ENCODE measurements at regions not wholly inside any gene's neighbourhood (a gene's known extent, or its start where the extent isn't known, plus 50 kb on each side); places are given as distances from the start of the nearest gene placed in this dataset.

DNA sequence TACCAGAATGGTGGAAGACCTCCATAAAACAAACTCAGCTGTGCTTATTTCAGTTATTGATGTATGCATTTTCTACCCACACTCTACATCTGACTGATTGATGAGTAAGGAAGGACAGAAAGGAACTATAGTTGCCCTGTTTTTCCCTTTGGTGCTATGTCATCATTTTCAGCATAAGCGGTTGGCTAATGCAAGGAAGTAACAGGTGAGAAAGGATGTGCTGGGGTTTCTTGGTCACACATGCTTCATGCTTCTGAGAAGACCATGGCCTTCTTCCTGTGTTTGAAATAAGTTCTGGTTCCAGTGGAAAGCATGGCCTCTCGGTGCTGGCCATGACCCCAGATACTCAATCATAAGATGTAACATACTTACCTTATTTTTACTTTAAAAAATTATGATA, 541.2 kb downstream of the PTPRU start:
- intact Hi-C loops (cut with DNase I) = no loop called here
- 88 to 91% methylated on average over 2 of the region's 2 CpGs for WGBS, 2 donors
- peaks cover 0 to 1% of the 10 kb centered on the region in 2 donors for H3K27me3 ChIP-seq (ENCODE audit: control insufficient read depth in 1 of 2, insufficient read depth in 2 of 2, low read length in 1 of 2)
- no peaks in the 10 kb centered on the region for H3K36me3 ChIP-seq (ENCODE audit: control insufficient read depth in 1 of 2, insufficient read depth in 2 of 2, low read length in 1 of 2)
- DNase-seq (no peak), ATAC-seq (ENCODE audit: low FRiP score) (no peak)
- H3K27ac ChIP-seq (ENCODE audit: low read depth in 1 of 2, low read length in 2 of 2) = no peak overlapping the region
- H3K4me3 ChIP-seq (ENCODE audit: low read length in 2 of 2) = no peak overlapping the region
- no peaks in the 10 kb centered on the region for H3K4me1 ChIP-seq (ENCODE audit: control insufficient read depth in 1 of 2, insufficient read depth in 2 of 2, low read length in 2 of 2)
- peaks cover 4% of the 10 kb centered on the region for H3K9me3 ChIP-seq (ENCODE audit: control insufficient read depth, low read length)

DNA sequence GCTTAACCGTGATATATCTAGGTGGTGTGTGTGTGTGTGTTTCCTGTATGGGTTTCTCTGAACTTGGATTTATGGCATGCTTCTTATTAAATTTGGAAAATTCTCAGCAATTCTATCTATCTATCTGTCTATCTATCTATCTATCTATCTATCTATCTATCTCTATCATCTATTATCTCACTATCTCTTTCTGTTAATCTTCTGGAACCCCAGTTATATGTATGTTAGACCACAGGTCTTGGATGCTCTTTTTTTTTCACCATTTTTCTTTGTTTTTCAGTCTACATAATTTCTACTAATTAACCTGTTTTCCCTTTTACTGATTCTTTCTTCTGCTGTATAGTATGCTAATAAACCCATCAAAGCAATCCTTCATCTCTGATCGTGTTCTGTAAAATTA, 538.0 kb downstream of the PTPRU start:
- 86 to 88% methylated on average over 2 of the region's 2 CpGs for WGBS, 2 donors
- intact Hi-C loops (cut with DNase I) = no loop called here

DNA sequence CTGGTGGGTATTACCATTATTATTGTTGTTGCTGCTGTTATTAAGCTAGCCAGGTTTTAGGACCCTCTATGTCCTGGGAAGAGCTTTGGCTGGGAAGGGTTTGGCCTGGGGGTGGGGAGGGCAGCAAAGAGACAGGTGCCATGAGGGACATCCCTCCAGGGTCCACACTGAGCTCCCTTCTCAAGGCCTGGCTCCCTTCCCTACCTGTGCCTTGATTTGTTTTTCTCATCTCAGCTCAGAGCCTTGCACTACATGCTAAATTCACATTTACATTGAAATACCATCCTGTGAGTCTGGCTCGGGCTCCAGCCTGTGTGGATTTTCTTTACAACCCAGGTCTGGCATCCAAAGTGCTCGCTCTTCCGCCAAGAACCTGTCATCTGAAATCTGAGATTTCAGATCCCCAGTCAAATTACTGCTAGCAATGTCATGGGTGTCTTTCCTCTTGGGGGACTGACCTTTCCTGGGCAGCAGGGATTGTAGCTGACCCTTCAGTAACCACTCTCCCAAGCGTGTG, 536.3 kb downstream of the PTPRU start:
- Histone ChIP-seq H3K9me3 (ENCODE audit: control insufficient read depth, low read length) (peaks cover 2% of the 10 kb centered on the region), H3K27ac (ENCODE audit: low read depth in 1 of 2, low read length in 2 of 2) (no peak overlapping the region), H3K4me1 (ENCODE audit: control insufficient read depth in 1 of 2, insufficient read depth in 2 of 2, low read length in 2 of 2) (no peaks in the 10 kb centered on the region), H3K36me3 (ENCODE audit: control insufficient read depth in 1 of 2, insufficient read depth in 2 of 2, low read length in 1 of 2) (no peaks in the 10 kb centered on the region), H3K4me3 (ENCODE audit: low read length in 2 of 2) (no peak overlapping the region), H3K27me3 (ENCODE audit: control insufficient read depth in 1 of 2, insufficient read depth in 2 of 2, low read length in 1 of 2) (no peaks in the 10 kb centered on the region)
- intact Hi-C loops (cut with DNase I) = no loop called here
- DNase-seq (no peak), ATAC-seq (ENCODE audit: low FRiP score) (no peak)
- 33 to 41% methylated on average over 4 of the region's 4 CpGs for WGBS, 2 donors

More for the DNA sequence above, 538.0 kb downstream of the PTPRU start:
- no peaks in the 10 kb centered on the region for H3K4me1 ChIP-seq (ENCODE audit: control insufficient read depth in 1 of 2, insufficient read depth in 2 of 2, low read length in 2 of 2)
- no peak overlapping the region for H3K27ac ChIP-seq (ENCODE audit: low read depth in 1 of 2, low read length in 2 of 2)
- H3K36me3 ChIP-seq (ENCODE audit: control insufficient read depth in 1 of 2, insufficient read depth in 2 of 2, low read length in 1 of 2) = no peaks in the 10 kb centered on the region
- no peak for ATAC-seq (ENCODE audit: low FRiP score)
- peaks cover 4% of the 10 kb centered on the region for H3K9me3 ChIP-seq (ENCODE audit: control insufficient read depth, low read length)
- no peak for DNase-seq
- H3K27me3 ChIP-seq (ENCODE audit: control insufficient read depth in 1 of 2, insufficient read depth in 2 of 2, low read length in 1 of 2) = no peaks in the 10 kb centered on the region
- no peak overlapping the region for H3K4me3 ChIP-seq (ENCODE audit: low read length in 2 of 2)

DNA sequence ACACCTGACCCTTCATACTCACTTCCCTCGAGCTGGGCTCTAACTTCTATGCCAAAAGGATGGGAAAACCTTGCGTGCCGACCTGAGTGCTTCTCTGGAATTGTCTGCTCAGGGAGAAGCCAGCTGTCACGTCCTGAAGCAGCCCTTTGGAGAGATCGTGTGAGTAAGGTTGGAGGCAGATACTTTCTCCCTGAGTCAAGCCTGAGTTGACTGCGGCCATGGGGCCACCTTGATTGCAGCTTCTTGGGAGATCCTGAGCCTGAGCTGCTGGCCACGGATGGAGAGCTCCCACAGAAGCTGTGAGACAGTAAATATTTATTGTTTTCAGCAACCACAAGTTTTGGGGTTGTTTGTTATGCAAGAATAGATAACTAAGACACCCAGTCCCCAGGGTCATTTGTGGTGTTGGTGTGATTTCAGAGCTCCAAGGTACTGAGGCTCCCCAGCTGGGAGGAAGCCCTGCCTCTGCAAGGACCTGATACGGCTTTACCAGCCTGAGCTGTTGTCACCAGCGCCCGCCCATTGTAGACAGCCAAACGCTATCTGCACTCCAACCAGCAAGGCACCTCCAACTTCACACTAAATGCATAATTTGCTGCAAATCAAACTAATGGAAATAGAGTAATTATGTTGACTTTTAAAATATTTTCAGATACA, 531.6 kb downstream of the PTPRU start:
- Histone ChIP-seq H3K27ac (ENCODE audit: low read depth in 1 of 2, low read length in 2 of 2) (no peak overlapping the region), H3K4me3 (ENCODE audit: low read length in 2 of 2) (no peak overlapping the region), H3K9me3 (ENCODE audit: control insufficient read depth, low read length) (no peaks in the 10 kb centered on the region), H3K27me3 (ENCODE audit: control insufficient read depth in 1 of 2, insufficient read depth in 2 of 2, low read length in 1 of 2) (no peaks in the 10 kb centered on the region), H3K4me1 (ENCODE audit: control insufficient read depth in 1 of 2, insufficient read depth in 2 of 2, low read length in 2 of 2) (no peaks in the 10 kb centered on the region), H3K36me3 (ENCODE audit: control insufficient read depth in 1 of 2, insufficient read depth in 2 of 2, low read length in 1 of 2) (no peaks in the 10 kb centered on the region)
- intact Hi-C loops (cut with DNase I) = no loop called here
- WGBS, 2 donors = 56 to 64% methylated on average over 11 of the region's 11 CpGs
- ATAC-seq (ENCODE audit: low FRiP score) (no peak), DNase-seq (no peak)

DNA sequence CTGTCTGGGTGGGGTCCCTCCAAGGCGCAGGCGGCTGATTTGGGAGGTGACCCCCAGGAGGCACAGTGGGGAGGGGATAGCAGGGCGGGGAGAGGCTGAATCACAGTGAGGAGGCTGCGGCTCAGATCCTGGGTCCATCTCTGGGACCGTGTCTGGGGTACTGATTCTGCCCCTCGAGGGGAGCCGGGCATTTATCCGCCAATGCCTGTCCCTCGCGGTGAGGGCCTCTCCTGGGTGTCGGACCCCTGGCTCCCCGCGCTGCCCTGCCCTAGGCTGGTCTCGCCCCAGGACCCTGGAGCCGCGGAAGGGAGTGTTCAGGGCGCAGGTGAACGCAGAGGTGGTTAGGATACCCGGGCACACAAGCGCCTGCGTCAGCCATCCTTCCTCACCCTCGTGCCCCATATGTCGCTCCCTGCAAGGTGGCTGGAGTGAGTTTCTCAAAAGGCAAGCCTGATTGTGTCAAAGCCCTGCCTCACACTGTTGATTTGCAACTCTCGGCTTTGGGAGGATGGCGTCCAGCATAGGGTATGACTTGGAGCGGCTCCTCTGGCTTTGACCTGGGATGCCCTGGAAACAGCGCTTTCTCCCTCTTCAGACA, 530.9 kb downstream of the PTPRU start:
- intact Hi-C loops (cut with DNase I) = no loop called here
- Histone ChIP-seq H3K27me3 (ENCODE audit: control insufficient read depth in 1 of 2, insufficient read depth in 2 of 2, low read length in 1 of 2) (no peaks in the 10 kb centered on the region), H3K9me3 (ENCODE audit: control insufficient read depth, low read length) (peaks cover 2% of the 10 kb centered on the region), H3K27ac (ENCODE audit: low read depth in 1 of 2, low read length in 2 of 2) (no peak overlapping the region), H3K4me3 (ENCODE audit: low read length in 2 of 2) (no peak overlapping the region), H3K36me3 (ENCODE audit: control insufficient read depth in 1 of 2, insufficient read depth in 2 of 2, low read length in 1 of 2) (no peaks in the 10 kb centered on the region), H3K4me1 (ENCODE audit: control insufficient read depth in 1 of 2, insufficient read depth in 2 of 2, low read length in 2 of 2) (no peaks in the 10 kb centered on the region)
- no peak for DNase-seq
- no peak for ATAC-seq (ENCODE audit: low FRiP score)
- 67 to 74% methylated on average over 27 of the region's 27 CpGs for WGBS, 2 donors

DNA sequence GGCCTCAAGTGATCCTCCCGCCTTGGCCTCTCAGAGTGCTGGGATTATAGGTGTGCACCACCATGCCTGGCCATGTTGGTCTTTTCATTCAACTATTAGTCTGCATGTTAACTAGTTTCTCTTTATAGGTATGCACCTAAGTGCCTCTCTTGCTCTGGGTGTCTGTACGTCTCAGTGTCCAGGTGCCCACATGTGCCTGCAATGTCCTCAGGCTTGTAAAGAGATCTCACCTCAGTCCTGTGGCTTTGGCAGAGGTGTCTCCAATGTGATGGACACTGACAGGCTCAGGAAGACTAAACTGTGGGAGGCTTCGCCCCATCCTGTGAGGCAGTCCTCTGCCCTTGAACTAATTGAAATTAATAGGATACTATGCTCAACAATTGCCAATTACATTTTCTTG, 526.3 kb downstream of the PTPRU start:
- peaks cover 2% of the 10 kb centered on the region for H3K9me3 ChIP-seq (ENCODE audit: control insufficient read depth, low read length)
- WGBS, 2 donors = 64 to 86% methylated on average over 3 of the region's 3 CpGs
- H3K36me3 ChIP-seq (ENCODE audit: control insufficient read depth in 1 of 2, insufficient read depth in 2 of 2, low read length in 1 of 2) = no peaks in the 10 kb centered on the region
- H3K27me3 ChIP-seq (ENCODE audit: control insufficient read depth in 1 of 2, insufficient read depth in 2 of 2, low read length in 1 of 2) = no peaks in the 10 kb centered on the region
- intact Hi-C loops (cut with DNase I) = no loop called here
- no peaks in the 10 kb centered on the region for H3K4me1 ChIP-seq (ENCODE audit: control insufficient read depth in 1 of 2, insufficient read depth in 2 of 2, low read length in 2 of 2)
- no peak for ATAC-seq (ENCODE audit: low FRiP score)
- no peak for DNase-seq
- H3K4me3 ChIP-seq (ENCODE audit: low read length in 2 of 2) = no peak overlapping the region
- no peak overlapping the region for H3K27ac ChIP-seq (ENCODE audit: low read depth in 1 of 2, low read length in 2 of 2)

DNA sequence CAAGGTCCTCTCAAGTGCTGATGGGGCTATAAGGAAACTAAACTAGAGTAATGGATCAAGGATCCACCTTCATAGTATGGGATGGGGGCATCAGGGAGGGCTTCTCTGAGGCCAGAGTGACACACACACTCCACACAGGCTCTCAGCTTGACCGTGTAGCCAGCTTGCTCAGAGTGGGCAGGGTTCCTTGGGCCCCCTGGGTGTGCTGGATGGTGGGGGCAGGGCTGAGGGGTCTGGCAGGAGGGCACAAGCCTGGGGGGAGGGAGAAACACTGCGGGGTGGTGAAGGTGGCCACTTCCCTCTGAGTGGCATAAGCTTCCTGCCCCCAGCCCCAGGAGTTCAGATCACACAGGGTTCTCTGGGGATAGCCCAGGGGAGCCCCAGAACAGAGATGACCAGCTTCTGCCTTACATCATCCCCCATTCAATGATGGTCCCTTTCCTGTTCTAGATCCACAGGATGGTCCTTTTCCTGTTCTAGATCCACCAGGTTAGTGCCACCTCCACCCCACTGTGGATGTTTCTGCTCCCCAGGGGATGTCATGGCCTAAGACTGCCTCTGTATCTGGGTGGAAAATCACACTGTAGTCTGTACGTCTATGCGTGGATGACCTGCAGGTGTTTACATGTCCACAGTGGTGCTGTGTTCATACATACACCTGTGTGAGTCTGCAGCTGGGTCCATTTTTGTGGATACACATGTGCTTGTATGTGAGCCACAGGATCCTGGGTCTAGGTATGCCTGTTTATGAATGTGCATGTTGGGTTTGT, 525.0 kb downstream of the PTPRU start:
- Histone ChIP-seq H3K27ac (ENCODE audit: low read depth in 1 of 2, low read length in 2 of 2) (no peak overlapping the region), H3K36me3 (ENCODE audit: control insufficient read depth in 1 of 2, insufficient read depth in 2 of 2, low read length in 1 of 2) (no peaks in the 10 kb centered on the region), H3K4me3 (ENCODE audit: low read length in 2 of 2) (no peak overlapping the region), H3K9me3 (ENCODE audit: control insufficient read depth, low read length) (peaks cover 2% of the 10 kb centered on the region), H3K4me1 (ENCODE audit: control insufficient read depth in 1 of 2, insufficient read depth in 2 of 2, low read length in 2 of 2) (no peaks in the 10 kb centered on the region), H3K27me3 (ENCODE audit: control insufficient read depth in 1 of 2, insufficient read depth in 2 of 2, low read length in 1 of 2) (no peaks in the 10 kb centered on the region)
- 58 to 59% methylated on average over 4 of the region's 4 CpGs for WGBS, 2 donors
- intact Hi-C loops (cut with DNase I) = no loop called here
- DNase-seq (no peak), ATAC-seq (ENCODE audit: low FRiP score) (peak; percentile 36)

DNA sequence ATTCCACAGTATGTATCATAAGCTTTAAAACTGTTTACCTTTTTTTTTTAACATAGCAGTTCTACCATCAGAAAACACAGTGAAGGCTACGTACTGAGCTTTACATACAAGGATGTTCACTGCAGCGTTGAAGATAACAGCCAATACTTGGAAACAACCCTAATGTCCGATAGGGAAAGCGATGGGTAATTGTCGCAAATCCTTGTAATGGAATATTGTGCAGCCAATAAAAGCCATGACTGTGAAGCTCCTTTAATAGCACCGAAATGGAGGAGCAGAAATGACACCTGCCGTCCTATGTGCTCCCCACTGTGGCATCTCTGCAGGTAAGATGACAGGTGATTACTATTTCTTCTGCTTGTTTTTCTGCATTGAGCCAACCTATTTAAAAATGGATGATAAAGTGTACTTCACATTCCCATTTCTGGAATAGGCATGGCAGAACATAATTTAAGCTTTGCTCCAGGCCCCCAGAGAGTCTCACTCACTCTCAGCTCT, 523.8 kb downstream of the PTPRU start:
- Histone ChIP-seq H3K4me3 (ENCODE audit: low read length in 2 of 2) (no peak overlapping the region), H3K9me3 (ENCODE audit: control insufficient read depth, low read length) (peaks cover 2% of the 10 kb centered on the region), H3K36me3 (ENCODE audit: control insufficient read depth in 1 of 2, insufficient read depth in 2 of 2, low read length in 1 of 2) (no peaks in the 10 kb centered on the region), H3K27ac (ENCODE audit: low read depth in 1 of 2, low read length in 2 of 2) (no peak overlapping the region), H3K4me1 (ENCODE audit: control insufficient read depth in 1 of 2, insufficient read depth in 2 of 2, low read length in 2 of 2) (no peaks in the 10 kb centered on the region), H3K27me3 (ENCODE audit: control insufficient read depth in 1 of 2, insufficient read depth in 2 of 2, low read length in 1 of 2) (no peaks in the 10 kb centered on the region)
- intact Hi-C loops (cut with DNase I) = no loop called here
- DNase-seq = no peak
- no peak for ATAC-seq (ENCODE audit: low FRiP score)
- WGBS, 2 donors = 85 to 87% methylated on average over 7 of the region's 7 CpGs

All from aorta (tissue), 5 donors.